Panc1 (cell line): ENCODE measurements at regions not wholly inside any gene's neighbourhood (a gene's known extent, or its start where the extent isn't known, plus 50 kb on each side); places are given as distances from the start of the nearest gene placed in this dataset.

Source experiments
- ATAC-seq: fragments of 200-7000 bp; cut with Tn5 transposase; 2 replicates; pipeline ENCODE4 v1.9.1; 2020; ENCODE audit warnings: mild to moderate bottlenecking, moderate library complexity
- BruUV-seq: library from RNA; stranded (reverse); fragments of 400-500 nt; replicated peaks from 2 replicates; lab custom pipeline; 2021; lab: Mats Ljungman, UMichigan
- CTCF ChIA-PET: fragments of 300-600 bp; sonication (Branson Sonifier 250); formaldehyde crosslinking; loops from one replicate; lab custom pipeline; 2022; ENCODE audit warnings: antibody characterized with exemption; lab: Charles Lee
- POLR2A ChIA-PET: fragments of 300-600 bp; sonication (Branson Sonifier 250); formaldehyde crosslinking; loops from one replicate; lab custom pipeline; 2022; ENCODE audit warnings: antibody characterized with exemption; lab: Charles Lee
- DNase-seq: peaks from one replicate; pipeline ENCODE4 v3.0.0-alpha.2; 2010; ENCODE audit warnings: low read depth, low spot score
- H3K27ac ChIP-seq: 2 replicates; pipeline ENCODE4 v1.5.1; 2011; ENCODE audit warnings: mild to moderate bottlenecking, low read length, inconsistent platforms
- H3K27me3 ChIP-seq: fragments of 200-500 bp; sonication (Bioruptor generic); 2 replicates; pipeline ENCODE4 v1.6.0; 2014; ENCODE audit warnings: low read length, inconsistent platforms; ENCODE audit not compliant: control insufficient read depth, insufficient read depth
- H3K36me3 ChIP-seq: fragments of 200-500 bp; sonication (Bioruptor generic); 2 replicates; pipeline ENCODE4 v1.5.1; 2014; ENCODE audit warnings: inconsistent platforms, mild to moderate bottlenecking, low read length, moderate library complexity; ENCODE audit not compliant: control insufficient read depth, insufficient read depth
- H3K4me1 ChIP-seq: 2 replicates; pipeline ENCODE4 v1.5.1; 2011; ENCODE audit warnings: inconsistent platforms, mild to moderate bottlenecking, low read length, moderate library complexity; ENCODE audit not compliant: control insufficient read depth, insufficient read depth
- H3K4me3 ChIP-seq, 2 experiments: 2 replicates each; pipeline ENCODE4 v1.5.1; 2011 to 2012; ENCODE audit warnings: low read depth in 2 of 2, low read length in 2 of 2, mild to moderate bottlenecking in 2 of 2, inconsistent platforms in 1 of 2, moderate library complexity in 1 of 2
- H3K9me3 ChIP-seq: fragments of 200-500 bp; sonication (Bioruptor generic); 2 replicates; pipeline ENCODE4 v1.5.1; 2014; ENCODE audit warnings: low read depth, mild to moderate bottlenecking, inconsistent platforms, low read length, moderate library complexity; ENCODE audit not compliant: control insufficient read depth, insufficient read depth
- CTCF ChIP-seq: fragments of 450-650 bp; IDR thresholded peaks from 2 replicates; pipeline ENCODE4 v1.5.1; 2017; ENCODE audit warnings: mild to moderate bottlenecking
- POLR2AphosphoS5 ChIP-seq: IDR thresholded peaks from 2 replicates; pipeline ENCODE4 v1.6.1; 2012; ENCODE audit warnings: mild to moderate bottlenecking, low read depth, low read length, moderate library complexity
- REST ChIP-seq, 2 experiments: IDR thresholded peaks; 2 replicates each; pipeline ENCODE4 v1.6.1; 2011 to 2012; ENCODE audit warnings: low read depth in 2 of 2, control low read depth in 1 of 2, low read length in 1 of 2, mild to moderate bottlenecking in 1 of 2, moderate library complexity in 1 of 2; ENCODE audit not compliant: insufficient read depth in 1 of 2
- SIN3A ChIP-seq: IDR thresholded peaks from 2 replicates; pipeline ENCODE4 v1.6.1; 2012; ENCODE audit warnings: low read depth, mild to moderate bottlenecking, low read length, moderate library complexity, borderline replicate concordance; ENCODE audit not compliant: insufficient read depth
- TCF7L2 ChIP-seq: IDR thresholded peaks from 2 replicates; pipeline ENCODE4 v1.6.1; 2011; ENCODE audit warnings: mild to moderate bottlenecking, low read depth, low read length, inconsistent platforms
- in situ Hi-C: cut with HindIII; loops from 2 replicates; pipeline ENCODE4 v1.10.0; 2016; ENCODE audit warnings: low sequenced_read_pairs, low pct_unique_long_range_greater_than_20kb
- intact Hi-C: fragments of 100-400 bp; cut with micrococcal nuclease; formaldehyde crosslinking; loops from one replicate; pipeline ENCODE4 v1.10.0; 2022; ENCODE audit not compliant: unreplicated experiment

DNA sequence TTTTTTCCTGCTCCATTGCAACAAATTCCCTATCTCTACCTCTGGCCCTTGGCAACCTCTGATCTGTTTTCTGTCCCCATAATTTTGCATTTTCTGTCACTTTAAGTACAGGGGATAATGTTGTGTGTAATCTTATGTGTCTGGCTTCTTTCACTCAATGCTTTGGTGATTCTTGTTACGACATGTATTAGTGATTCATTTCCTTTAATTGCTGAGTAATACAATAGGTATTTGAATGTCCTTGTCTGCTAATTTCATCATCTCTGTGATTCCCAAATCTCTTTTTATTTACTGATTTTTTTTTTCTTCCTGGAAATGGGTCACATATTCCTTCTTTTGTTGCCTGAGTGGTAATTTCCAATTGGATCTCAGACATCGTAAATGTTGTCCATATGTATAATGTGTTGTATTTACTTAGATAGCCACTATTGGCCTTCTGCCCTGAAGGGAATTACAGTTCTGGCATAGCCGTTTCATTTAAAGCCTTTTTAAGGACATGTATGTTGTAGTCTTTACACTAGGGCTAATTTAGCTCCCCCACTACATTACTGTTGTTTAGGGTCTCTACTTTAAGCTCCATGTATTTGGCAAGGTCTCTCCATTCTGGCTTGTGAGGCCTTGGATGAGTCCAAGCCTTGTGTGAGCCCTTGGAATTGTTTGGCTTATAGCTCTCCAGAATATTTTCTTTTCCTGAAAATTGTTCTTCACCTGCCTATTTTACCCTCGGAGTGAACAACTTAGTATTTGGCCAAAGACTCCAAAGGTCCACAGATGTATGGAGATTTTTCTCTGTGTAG is 683.8 kb downstream of the LRRC70 start:
- CTCF ChIA-PET = no interaction called here
- ATAC-seq = no peak
- H3K27ac ChIP-seq = no peak overlapping the region
- POLR2A ChIA-PET = no interaction called here
- H3K27me3 ChIP-seq = no peaks in the 10 kb centered on the region
- TF ChIP-seq POLR2AphosphoS5 = no peak
- no peak for TF ChIP-seq TCF7L2
- no peak for TF ChIP-seq SIN3A
- TF ChIP-seq CTCF = no peak
- TF ChIP-seq REST (IDR thresholded peaks at IDR 0.05; ENCODE audit: insufficient read depth in 1 of 2, low read depth in 2 of 2, low read length in 1 of 2) = no peak
- H3K9me3 ChIP-seq = no peaks in the 10 kb centered on the region; the same call in 1 of the 2 replicates
- no peaks in the 10 kb centered on the region for H3K4me1 ChIP-seq
- H3K36me3 ChIP-seq = no peaks in the 10 kb centered on the region
- intact Hi-C loops = no loop called here
- DNase-seq = no peak
- H3K4me3 ChIP-seq = no peak overlapping the region
- in situ Hi-C loops = no loop called here
- BruUV-seq = no TSS peak

DNA sequence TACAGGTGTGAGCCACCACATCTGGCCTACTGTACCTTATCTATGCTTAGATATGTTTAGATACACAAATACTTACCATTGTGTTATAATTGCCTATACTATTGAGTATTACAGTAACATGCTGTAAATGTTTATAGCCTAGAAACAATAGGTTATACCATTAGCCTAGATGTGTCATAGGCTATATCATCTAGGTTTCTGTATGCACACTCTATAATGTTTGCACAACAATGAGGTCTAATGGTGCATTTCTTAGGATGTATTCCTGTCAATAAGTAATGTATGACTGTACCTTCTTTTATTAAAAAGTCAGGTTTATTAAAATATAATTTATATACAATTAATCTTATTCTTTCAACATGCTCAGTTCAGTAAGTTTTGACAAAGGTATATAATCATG is 683.1 kb downstream of the LRRC70 start:
- DNase-seq (no peak), ATAC-seq (no peak)
- Histone ChIP-seq H3K4me1 (no peaks in the 10 kb centered on the region), H3K4me3 (no peak overlapping the region), H3K27ac (no peak overlapping the region), H3K9me3 (no peaks in the 10 kb centered on the region; the same call in 1 of the 2 replicates), H3K27me3 (no peaks in the 10 kb centered on the region), H3K36me3 (no peaks in the 10 kb centered on the region)
- in situ Hi-C loops (no loop called here), intact Hi-C loops (no loop called here)
- ChIA-PET POLR2A (no interaction called here), CTCF (no interaction called here)
- no TSS peak for BruUV-seq
- TF ChIP-seq POLR2AphosphoS5 (no peak), CTCF (no peak), SIN3A (no peak), REST (IDR thresholded peaks at IDR 0.05; ENCODE audit: insufficient read depth in 1 of 2, low read depth in 2 of 2, low read length in 1 of 2) (no peak), TCF7L2 (no peak)
